AG04450 (cell line): ENCODE measurements at regions not wholly inside any gene's neighbourhood (a gene's known extent, or its start where the extent isn't known, plus 50 kb on each side); places are given as distances from the start of the nearest gene placed in this dataset.
A peak's percentile ranks its signal among the peaks of the same experiment; 100 is the strongest.

Source experiments
- CTCF ChIA-PET: fragments of 300-600, 350-600 bp; formaldehyde crosslinking; extraction: SDS; loops from one replicate; lab custom pipeline; 2022; ENCODE audit warnings: antibody characterized with exemption, inconsistent platforms; lab: Charles Lee
- POLR2A ChIA-PET: fragments of 350-600 bp; formaldehyde crosslinking; extraction: SDS; loops from one replicate; lab custom pipeline; 2021; ENCODE audit warnings: antibody characterized with exemption, inconsistent platforms; lab: Yijun Ruan, JAX
- DNase-seq: peaks from one replicate; pipeline ENCODE4 v3.0.0-alpha.2; 2011; ENCODE audit warnings: low read depth, low spot score
- H3K27ac ChIP-seq: one replicate; pipeline ENCODE4 v1.5.1; 2012; ENCODE audit warnings: low read depth, low read length, control low read depth
- H3K27me3 ChIP-seq: one replicate; pipeline ENCODE4 v1.6.0; 2012; ENCODE audit warnings: low read length; ENCODE audit not compliant: control insufficient read depth, insufficient read depth
- H3K4me3 ChIP-seq: 2 replicates; pipeline ENCODE4 v1.5.1; 2011; ENCODE audit warnings: mild to moderate bottlenecking, low read depth, low read length, control low read depth
- H3K9me3 ChIP-seq: 2 replicates; pipeline ENCODE4 v1.5.1; 2012; ENCODE audit warnings: low read length; ENCODE audit not compliant: control insufficient read depth, insufficient read depth
- TF ChIP-seq, protein P1 (sequence below): IDR thresholded peaks from 2 replicates; pipeline ENCODE4 v1.5.1; 2011; ENCODE audit warnings: low read depth, low read length, control low read depth, inconsistent platforms

DNA sequence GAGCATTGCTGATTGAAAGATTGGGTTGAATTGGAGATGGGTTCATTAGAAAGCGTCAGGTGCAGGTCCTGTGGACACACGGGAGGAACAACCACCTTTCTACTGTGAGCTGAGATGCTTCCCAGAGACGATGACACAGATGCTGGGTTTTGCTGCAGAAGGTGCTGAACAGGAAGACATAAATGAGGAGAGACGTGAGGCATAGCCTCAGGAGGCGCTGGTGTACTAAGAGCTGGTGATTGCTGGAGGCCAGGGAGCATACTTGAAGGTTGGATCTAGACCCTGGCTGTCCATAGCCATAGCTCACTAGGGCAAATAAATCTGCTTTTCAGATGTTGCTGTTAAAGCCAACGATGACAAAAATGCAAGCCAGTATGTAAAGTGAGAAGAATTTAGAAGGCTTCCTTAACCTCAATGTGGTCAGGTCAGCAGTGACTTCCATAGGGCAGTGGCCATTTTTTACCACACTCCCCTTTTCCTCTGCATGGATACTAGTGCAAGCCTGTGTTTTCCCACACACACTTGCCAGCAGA is 153.7 kb downstream of the SOX11 start:
- POLR2A ChIA-PET, result no interaction called here
- no peaks in the 10 kb centered on the region for H3K27me3 ChIP-seq

DNA sequence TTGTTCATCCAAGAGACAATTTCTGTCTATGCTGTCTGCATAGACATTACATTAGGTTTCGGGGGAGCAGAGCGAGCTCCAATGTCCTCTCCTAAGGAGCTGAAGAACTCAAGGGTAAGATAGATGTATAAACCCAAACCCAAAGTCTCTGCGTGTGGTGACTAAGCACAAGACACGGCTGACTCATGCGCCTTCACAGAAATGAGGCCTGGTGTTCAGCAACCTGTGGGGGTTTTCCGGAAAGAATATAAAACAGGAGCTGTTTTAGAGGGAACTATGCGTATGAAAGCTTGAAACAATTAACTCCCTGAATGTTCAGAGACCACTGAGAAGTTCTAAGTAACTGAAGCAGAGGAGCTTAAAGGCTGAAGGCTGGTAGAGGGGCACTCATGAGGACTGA is 154.7 kb downstream of the SOX11 start:
- CTCF ChIA-PET, result interaction anchor here (0.5 kb wide), 1 partner anchor 24 kb away, joined by 3 read pairs; no protein-coding TSS in a partner anchor
- TF ChIP-seq, protein P1, sequence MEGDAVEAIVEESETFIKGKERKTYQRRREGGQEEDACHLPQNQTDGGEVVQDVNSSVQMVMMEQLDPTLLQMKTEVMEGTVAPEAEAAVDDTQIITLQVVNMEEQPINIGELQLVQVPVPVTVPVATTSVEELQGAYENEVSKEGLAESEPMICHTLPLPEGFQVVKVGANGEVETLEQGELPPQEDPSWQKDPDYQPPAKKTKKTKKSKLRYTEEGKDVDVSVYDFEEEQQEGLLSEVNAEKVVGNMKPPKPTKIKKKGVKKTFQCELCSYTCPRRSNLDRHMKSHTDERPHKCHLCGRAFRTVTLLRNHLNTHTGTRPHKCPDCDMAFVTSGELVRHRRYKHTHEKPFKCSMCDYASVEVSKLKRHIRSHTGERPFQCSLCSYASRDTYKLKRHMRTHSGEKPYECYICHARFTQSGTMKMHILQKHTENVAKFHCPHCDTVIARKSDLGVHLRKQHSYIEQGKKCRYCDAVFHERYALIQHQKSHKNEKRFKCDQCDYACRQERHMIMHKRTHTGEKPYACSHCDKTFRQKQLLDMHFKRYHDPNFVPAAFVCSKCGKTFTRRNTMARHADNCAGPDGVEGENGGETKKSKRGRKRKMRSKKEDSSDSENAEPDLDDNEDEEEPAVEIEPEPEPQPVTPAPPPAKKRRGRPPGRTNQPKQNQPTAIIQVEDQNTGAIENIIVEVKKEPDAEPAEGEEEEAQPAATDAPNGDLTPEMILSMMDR, result no peak
- peak; percentile 20 for DNase-seq
- POLR2A ChIA-PET, result no interaction called here
- no peak overlapping the region for H3K27ac ChIP-seq
- no peak overlapping the region for H3K4me3 ChIP-seq
- no peaks in the 10 kb centered on the region for H3K27me3 ChIP-seq
- peaks cover 3% of the 10 kb centered on the region; the same call in 1 of the 2 replicates for H3K9me3 ChIP-seq

More for the DNA sequence above, 153.7 kb downstream of the SOX11 start:
- DNase-seq, result no peak
- no peak overlapping the region for H3K4me3 ChIP-seq
- CTCF ChIA-PET, result interaction anchor here (0.6 kb wide), 1 partner anchor 8 kb away, joined by 4 read pairs; no protein-coding TSS in a partner anchor
- H3K27ac ChIP-seq, result no peak overlapping the region
- TF ChIP-seq, protein P1, result no peak
- peaks cover 3% of the 10 kb centered on the region; the same call in 1 of the 2 replicates for H3K9me3 ChIP-seq

DNA sequence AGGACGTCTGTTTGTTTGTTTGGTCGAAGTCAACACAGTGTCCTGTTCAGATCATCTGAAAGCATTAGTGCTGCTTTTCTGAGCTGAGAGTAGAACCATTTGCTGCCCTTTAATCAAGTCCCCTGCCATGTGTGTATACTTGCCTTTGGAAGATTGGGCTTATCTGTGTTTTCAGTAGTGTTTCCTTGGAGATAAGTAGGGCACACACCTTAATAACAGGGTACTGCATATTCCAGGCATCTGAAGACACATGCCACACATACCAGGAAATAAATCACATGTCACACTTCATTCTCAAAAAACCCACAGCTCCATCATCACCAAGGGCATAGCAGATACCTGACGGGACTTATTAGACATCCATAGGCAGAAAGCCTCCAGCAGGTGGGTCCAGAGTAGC is 157.4 kb downstream of the SOX11 start:
- TF ChIP-seq, protein P1, result no peak
- Histone ChIP-seq H3K4me3 (no peak overlapping the region), H3K27me3 (no peaks in the 10 kb centered on the region), H3K27ac (no peak overlapping the region), H3K9me3 (no peaks in the 10 kb centered on the region)
- ChIA-PET CTCF (no interaction called here), POLR2A (no interaction called here)
- no peak for DNase-seq

GRCh38 chr2:5851410-5851809 is 159.2 kb downstream of the SOX11 start:
- DNase-seq, result no peak
- Histone ChIP-seq H3K27ac (no peak overlapping the region), H3K4me3 (no peak overlapping the region), H3K27me3 (no peaks in the 10 kb centered on the region), H3K9me3 (no peaks in the 10 kb centered on the region)
- ChIA-PET POLR2A (interaction anchor here (1.9 kb wide), 1 partner anchor 34 kb away, joined by 12 read pairs; no protein-coding TSS in a partner anchor), CTCF (no interaction called here)
- TF ChIP-seq, protein P1, result no peak

GRCh38 chr2:5854797-5855196 is 162.6 kb downstream of the SOX11 start:
- Histone ChIP-seq H3K27ac (no peak overlapping the region), H3K27me3 (no peaks in the 10 kb centered on the region), H3K4me3 (no peak overlapping the region), H3K9me3 (no peaks in the 10 kb centered on the region)
- POLR2A ChIA-PET, result no interaction called here
- TF ChIP-seq, protein P1, result no peak
- no peak for DNase-seq
- CTCF ChIA-PET, result no interaction called here
